ENCODE measurements at regions not wholly inside any gene's neighbourhood (a gene's known extent, or its start where the extent isn't known, plus 50 kb on each side); places are given as distances from the start of the nearest gene placed in this dataset.

- no peak for TF ChIP-seq POLR2AphosphoS5 (IDR thresholded peaks at IDR 0.05)
- TF ChIP-seq POLR2A (IDR thresholded peaks at IDR 0.05): no peak
- TF ChIP-seq, protein P1, sequence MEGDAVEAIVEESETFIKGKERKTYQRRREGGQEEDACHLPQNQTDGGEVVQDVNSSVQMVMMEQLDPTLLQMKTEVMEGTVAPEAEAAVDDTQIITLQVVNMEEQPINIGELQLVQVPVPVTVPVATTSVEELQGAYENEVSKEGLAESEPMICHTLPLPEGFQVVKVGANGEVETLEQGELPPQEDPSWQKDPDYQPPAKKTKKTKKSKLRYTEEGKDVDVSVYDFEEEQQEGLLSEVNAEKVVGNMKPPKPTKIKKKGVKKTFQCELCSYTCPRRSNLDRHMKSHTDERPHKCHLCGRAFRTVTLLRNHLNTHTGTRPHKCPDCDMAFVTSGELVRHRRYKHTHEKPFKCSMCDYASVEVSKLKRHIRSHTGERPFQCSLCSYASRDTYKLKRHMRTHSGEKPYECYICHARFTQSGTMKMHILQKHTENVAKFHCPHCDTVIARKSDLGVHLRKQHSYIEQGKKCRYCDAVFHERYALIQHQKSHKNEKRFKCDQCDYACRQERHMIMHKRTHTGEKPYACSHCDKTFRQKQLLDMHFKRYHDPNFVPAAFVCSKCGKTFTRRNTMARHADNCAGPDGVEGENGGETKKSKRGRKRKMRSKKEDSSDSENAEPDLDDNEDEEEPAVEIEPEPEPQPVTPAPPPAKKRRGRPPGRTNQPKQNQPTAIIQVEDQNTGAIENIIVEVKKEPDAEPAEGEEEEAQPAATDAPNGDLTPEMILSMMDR (IDR thresholded peaks at IDR 0.05): no peak
- Histone ChIP-seq H3K9me3 (no peaks in the 10 kb centered on the region), H3K27ac (no peak overlapping the region), H3K4me3 (no peak overlapping the region), H3K4me1 (no peaks in the 10 kb centered on the region), H3K36me3 (no peaks in the 10 kb centered on the region), H3K27me3 (no peaks in the 10 kb centered on the region)
- intact Hi-C loops (cut with DNase I; ENCODE audit: low total_unique reads): no loop called here
- DNase-seq (ENCODE audit: low spot score in 2 of 2): no peak
Observed at GRCh38 chr20:57967364-57967763, 257.5 kb upstream of the PMEPA1 start.

- H3K27me3 ChIP-seq: no peaks in the 10 kb centered on the region
- intact Hi-C loops (cut with DNase I; ENCODE audit: low total_unique reads): no loop called here
- H3K36me3 ChIP-seq: no peaks in the 10 kb centered on the region
- no peaks in the 10 kb centered on the region for H3K9me3 ChIP-seq
- H3K4me3 ChIP-seq: no peak overlapping the region
- H3K4me1 ChIP-seq: no peaks in the 10 kb centered on the region
- TF ChIP-seq, protein P1 (IDR thresholded peaks at IDR 0.05): no peak
- TF ChIP-seq POLR2AphosphoS5 (IDR thresholded peaks at IDR 0.05) (no peak), POLR2A (IDR thresholded peaks at IDR 0.05) (no peak)
- H3K27ac ChIP-seq: no peak overlapping the region
- no peak for DNase-seq (ENCODE audit: low spot score in 2 of 2)
Observed at GRCh38 chr20:57966620-57967019, 256.8 kb upstream of the PMEPA1 start.

- intact Hi-C loops (cut with DNase I; ENCODE audit: low total_unique reads): no loop called here
- no peak for DNase-seq (ENCODE audit: low spot score in 2 of 2)
- Histone ChIP-seq H3K4me1 (no peaks in the 10 kb centered on the region), H3K9me3 (no peaks in the 10 kb centered on the region), H3K27ac (no peak overlapping the region), H3K36me3 (no peaks in the 10 kb centered on the region), H3K27me3 (no peaks in the 10 kb centered on the region), H3K4me3 (no peak overlapping the region)
- no peak for TF ChIP-seq POLR2AphosphoS5 (IDR thresholded peaks at IDR 0.05)
- TF ChIP-seq, protein P1 (IDR thresholded peaks at IDR 0.05): no peak
Observed at GRCh38 chr20:57965441-57965840, 255.6 kb upstream of the PMEPA1 start.

GRCh38 chr20:57964011-57964862 lies 254.4 kb upstream of the PMEPA1 start:
- intact Hi-C loops (cut with DNase I; ENCODE audit: low total_unique reads): loop anchor here (5.0 kb wide), 1 partner anchor 1178 kb away; no protein-coding TSS in a partner anchor
- H3K4me1 ChIP-seq: peaks cover 0 to 6% of the 10 kb centered on the region in 2 donors
- H3K36me3 ChIP-seq: no peaks in the 10 kb centered on the region
- H3K9me3 ChIP-seq: no peaks in the 10 kb centered on the region
- no peak overlapping the region for H3K4me3 ChIP-seq
- TF ChIP-seq POLR2A (IDR thresholded peaks at IDR 0.05) (no peak), POLR2AphosphoS5 (IDR thresholded peaks at IDR 0.05) (no peak)
- DNase-seq (ENCODE audit: low spot score in 2 of 2): no peak
- no peaks in the 10 kb centered on the region for H3K27me3 ChIP-seq
- H3K27ac ChIP-seq: peak overlapping the region; percentile 55 to 61

- Histone ChIP-seq H3K36me3 (no peaks in the 10 kb centered on the region), H3K27me3 (no peaks in the 10 kb centered on the region), H3K9me3 (no peaks in the 10 kb centered on the region), H3K4me3 (no peak overlapping the region), H3K27ac (no peak overlapping the region), H3K4me1 (peaks cover 0 to 6% of the 10 kb centered on the region in 2 donors)
- DNase-seq (ENCODE audit: low spot score in 2 of 2): no peak
- TF ChIP-seq POLR2AphosphoS5 (IDR thresholded peaks at IDR 0.05): no peak
- TF ChIP-seq POLR2A (IDR thresholded peaks at IDR 0.05): no peak
- TF ChIP-seq, protein P1 (IDR thresholded peaks at IDR 0.05): no peak
- intact Hi-C loops (cut with DNase I; ENCODE audit: low total_unique reads): loop anchor here (5.0 kb wide), 1 partner anchor 1181 kb away; no protein-coding TSS in a partner anchor
Observed at GRCh38 chr20:57960803-57961575, 251.2 kb upstream of the PMEPA1 start.

Data from breast epithelium (tissue), 4 donors.